WTC11 (cell line): ENCODE measurements at regions not wholly inside any gene's neighbourhood (a gene's known extent, or its start where the extent isn't known, plus 50 kb on each side); places are given as distances from the start of the nearest gene placed in this dataset.

Source experiments
- ATF6 ChIP-seq: sonication (generic); formaldehyde crosslinking; IDR thresholded peaks from 2 replicates; pipeline ENCODE4 v1.8.1; 2023; ENCODE audit warnings: mild to moderate bottlenecking, missing genetic modification reagents
- CTCF ChIP-seq: fragments of 200-600 bp; IDR thresholded peaks from 2 replicates; pipeline ENCODE4 v1.8.0; 2022; ENCODE audit warnings: antibody characterized with exemption
- FOXJ3 ChIP-seq: sonication (generic); formaldehyde crosslinking; IDR thresholded peaks from 2 replicates; pipeline ENCODE4 v1.9.0; 2021; ENCODE audit warnings: missing genetic modification reagents, mild to moderate bottlenecking, borderline replicate concordance
- GABPB1 ChIP-seq: sonication (generic); formaldehyde crosslinking; IDR thresholded peaks from 2 replicates; pipeline ENCODE4 v1.8.1; 2023; ENCODE audit warnings: mild to moderate bottlenecking, missing genetic modification reagents
- ZNF317 ChIP-seq: sonication (generic); formaldehyde crosslinking; IDR thresholded peaks from 2 replicates; pipeline ENCODE4 v1.8.1; 2023; ENCODE audit warnings: low read depth, mild to moderate bottlenecking, moderate library complexity, missing genetic modification reagents, borderline replicate concordance
- ZNF512 ChIP-seq: sonication (generic); formaldehyde crosslinking; IDR thresholded peaks from 2 replicates; pipeline ENCODE4 v1.8.1; 2022; ENCODE audit warnings: missing genetic modification reagents, borderline replicate concordance

- no peak for TF ChIP-seq CTCF
- TF ChIP-seq FOXJ3 = no peak
- no peak for TF ChIP-seq ZNF317
- TF ChIP-seq ATF6 (CRISPR knock-in tag) = no peak
- no peak for TF ChIP-seq ZNF512 (CRISPR knock-in tag)
- TF ChIP-seq GABPB1 (CRISPR knock-in tag) = no peak
Observed at GRCh38 chr12:93104535-93104934, 175.4 kb upstream of the EEA1 start.
